ENCODE measurements at regions not wholly inside any gene's neighbourhood (a gene's known extent, or its start where the extent isn't known, plus 50 kb on each side); places are given as distances from the start of the nearest gene placed in this dataset.
A peak's percentile ranks its signal among the peaks of the same experiment; 100 is the strongest.

DNA sequence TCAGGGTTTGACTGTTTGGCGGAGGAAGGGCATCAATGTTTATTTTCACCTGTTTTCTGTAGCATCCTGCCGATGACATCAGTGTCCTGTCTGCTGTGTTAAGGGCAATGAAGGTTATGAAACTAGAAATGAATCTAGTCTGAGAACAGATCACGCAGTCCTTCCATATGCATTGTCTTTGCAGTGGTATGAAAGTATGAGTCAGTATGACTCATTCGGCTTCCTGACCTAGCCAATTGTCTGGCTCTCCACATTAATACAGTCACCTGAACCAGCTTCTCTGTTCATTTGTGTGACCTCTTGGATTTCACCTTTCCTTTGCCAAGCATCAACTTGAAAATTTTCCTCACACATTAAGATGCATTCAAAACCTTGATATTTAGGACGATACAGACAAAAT, 353.8 kb downstream of the RND3 start:
- no peaks in the 10 kb centered on the region for H3K36me3 ChIP-seq (ENCODE audit: low read depth)
- H3K79me2 ChIP-seq (ENCODE audit: low read depth): no peaks in the 10 kb centered on the region
- no peak overlapping the region for H3K4me2 ChIP-seq
- TF ChIP-seq, protein P1, sequence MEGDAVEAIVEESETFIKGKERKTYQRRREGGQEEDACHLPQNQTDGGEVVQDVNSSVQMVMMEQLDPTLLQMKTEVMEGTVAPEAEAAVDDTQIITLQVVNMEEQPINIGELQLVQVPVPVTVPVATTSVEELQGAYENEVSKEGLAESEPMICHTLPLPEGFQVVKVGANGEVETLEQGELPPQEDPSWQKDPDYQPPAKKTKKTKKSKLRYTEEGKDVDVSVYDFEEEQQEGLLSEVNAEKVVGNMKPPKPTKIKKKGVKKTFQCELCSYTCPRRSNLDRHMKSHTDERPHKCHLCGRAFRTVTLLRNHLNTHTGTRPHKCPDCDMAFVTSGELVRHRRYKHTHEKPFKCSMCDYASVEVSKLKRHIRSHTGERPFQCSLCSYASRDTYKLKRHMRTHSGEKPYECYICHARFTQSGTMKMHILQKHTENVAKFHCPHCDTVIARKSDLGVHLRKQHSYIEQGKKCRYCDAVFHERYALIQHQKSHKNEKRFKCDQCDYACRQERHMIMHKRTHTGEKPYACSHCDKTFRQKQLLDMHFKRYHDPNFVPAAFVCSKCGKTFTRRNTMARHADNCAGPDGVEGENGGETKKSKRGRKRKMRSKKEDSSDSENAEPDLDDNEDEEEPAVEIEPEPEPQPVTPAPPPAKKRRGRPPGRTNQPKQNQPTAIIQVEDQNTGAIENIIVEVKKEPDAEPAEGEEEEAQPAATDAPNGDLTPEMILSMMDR (conservative IDR thresholded peaks at IDR 0.05): no peak
- no peak for TF ChIP-seq EZH2 (IDR thresholded peaks at IDR 0.05; ENCODE audit: low read depth)
- H3F3A ChIP-seq (ENCODE audit: insufficient read depth, low read depth): no peaks in the 10 kb centered on the region
- no peak overlapping the region for H3K4me3 ChIP-seq
- no peaks in the 10 kb centered on the region for H3K27me3 ChIP-seq (ENCODE audit: insufficient read depth, low read depth)
- H3K4me1 ChIP-seq (replicated peaks; ENCODE audit: insufficient read depth): peaks cover 5% of the 10 kb centered on the region; the same call in 1 of the 2 replicates
- H3K27ac ChIP-seq: peak overlapping the region; percentile 74
- H3K9me2 ChIP-seq (ENCODE audit: insufficient read depth): no peaks in the 10 kb centered on the region
- DNase-seq: peak; percentile 49 to 81
- POLR2A ChIA-PET (ENCODE audit: unreplicated experiment): interaction anchor here (0.7 kb wide), 1 partner anchor 339 kb away, joined by 3 read pairs; no protein-coding TSS in a partner anchor
- H2AFZ ChIP-seq: no peak overlapping the region
- CTCF ChIA-PET: no interaction called here
- intact Hi-C loops (cut with micrococcal nuclease; ENCODE audit: unreplicated experiment): loop anchor here (1.0 to 2.0 kb wide), 6 partner anchors 10 to 536 kb away; no protein-coding TSS in a partner anchor
- H3K9me3 ChIP-seq (ENCODE audit: insufficient read depth, low read depth): no peaks in the 10 kb centered on the region; the same call in 1 of the 2 replicates
- no peaks in the 10 kb centered on the region for H4K20me1 ChIP-seq (ENCODE audit: insufficient read depth)
- BruUV-seq (replicated peaks): no TSS peak

DNA sequence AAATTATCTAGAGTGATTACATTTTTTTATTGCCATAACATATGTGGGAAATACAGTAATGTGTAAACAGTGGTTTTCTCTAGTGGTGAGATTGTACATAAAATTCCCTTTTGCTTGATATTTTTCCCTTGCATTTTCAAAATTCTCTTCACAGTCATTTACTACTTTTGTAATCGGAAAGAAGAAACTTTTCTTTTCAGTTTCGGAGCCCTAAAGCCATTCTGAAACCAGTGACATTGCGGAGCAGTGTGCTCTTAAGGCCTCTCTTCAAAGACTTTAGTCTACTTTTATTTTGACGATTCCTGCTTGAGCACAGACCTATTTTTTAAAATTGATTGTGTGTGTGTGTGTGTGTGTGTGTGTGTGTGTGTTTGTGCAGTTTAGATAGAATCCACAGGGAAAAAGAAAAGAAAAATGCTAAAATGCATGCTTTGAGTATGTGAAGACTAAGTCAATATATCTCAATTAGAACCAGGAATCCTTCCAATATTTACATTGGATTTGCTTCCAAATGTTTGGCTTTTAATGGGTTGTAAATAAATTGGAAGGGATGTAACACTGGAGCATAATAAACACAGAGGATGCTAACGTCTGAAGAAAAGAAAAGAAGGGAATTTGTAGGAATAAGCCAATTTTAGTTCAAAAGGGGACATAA, 357.4 kb downstream of the RND3 start:
- BruUV-seq (replicated peaks): no TSS peak
- intact Hi-C loops (cut with micrococcal nuclease; ENCODE audit: unreplicated experiment): no loop called here
- Histone ChIP-seq H3K4me2 (no peak overlapping the region), H3K27me3 (ENCODE audit: insufficient read depth, low read depth) (no peaks in the 10 kb centered on the region), H3K9me2 (ENCODE audit: insufficient read depth) (no peaks in the 10 kb centered on the region), H3K36me3 (ENCODE audit: low read depth) (no peaks in the 10 kb centered on the region), H3F3A (ENCODE audit: insufficient read depth, low read depth) (no peaks in the 10 kb centered on the region), H3K4me1 (replicated peaks; ENCODE audit: insufficient read depth) (peaks cover 5% of the 10 kb centered on the region; the same call in 1 of the 2 replicates), H3K27ac (no peak overlapping the region), H3K4me3 (no peak overlapping the region), H3K9me3 (ENCODE audit: insufficient read depth, low read depth) (peaks cover 5% of the 10 kb centered on the region), H2AFZ (no peak overlapping the region), H4K20me1 (ENCODE audit: insufficient read depth) (no peaks in the 10 kb centered on the region), H3K79me2 (ENCODE audit: low read depth) (no peaks in the 10 kb centered on the region)
- no peak for TF ChIP-seq EZH2 (IDR thresholded peaks at IDR 0.05; ENCODE audit: low read depth)
- TF ChIP-seq, protein P1 (conservative IDR thresholded peaks at IDR 0.05): no peak
- POLR2A ChIA-PET (ENCODE audit: unreplicated experiment): no interaction called here
- no peak for DNase-seq
- CTCF ChIA-PET: no interaction called here

DNA sequence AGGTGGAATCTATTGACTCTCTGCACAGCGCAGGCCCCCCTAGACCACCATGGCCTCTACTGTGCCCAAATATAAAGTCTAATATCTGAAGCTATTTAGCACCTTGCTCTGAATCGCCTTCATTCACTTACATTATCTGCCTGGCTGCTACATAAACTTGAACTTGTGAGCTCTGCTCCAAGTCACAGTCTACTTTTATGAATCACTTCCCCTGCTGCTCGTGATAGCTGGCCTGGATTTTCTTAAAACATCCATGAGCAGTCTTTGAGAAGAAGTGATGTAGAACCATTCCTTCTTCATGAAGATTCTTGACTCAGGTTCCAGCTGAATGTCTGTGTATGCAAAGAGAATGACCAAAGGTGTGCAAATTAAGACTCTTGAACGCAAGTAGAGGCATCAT, 359.5 kb downstream of the RND3 start:
- H3K27ac ChIP-seq: no peak overlapping the region

More for the DNA sequence above, 359.5 kb downstream of the RND3 start:
- H3K9me2 ChIP-seq (ENCODE audit: insufficient read depth): no peaks in the 10 kb centered on the region
- H3K9me3 ChIP-seq (ENCODE audit: insufficient read depth, low read depth): peaks cover 5% of the 10 kb centered on the region
- H3K4me1 ChIP-seq (replicated peaks; ENCODE audit: insufficient read depth): no peaks in the 10 kb centered on the region
- no peaks in the 10 kb centered on the region for H3F3A ChIP-seq (ENCODE audit: insufficient read depth, low read depth)
- ChIA-PET POLR2A (ENCODE audit: unreplicated experiment) (no interaction called here), CTCF (no interaction called here)
- no peak for TF ChIP-seq EZH2 (IDR thresholded peaks at IDR 0.05; ENCODE audit: low read depth)
- TF ChIP-seq, protein P1 (conservative IDR thresholded peaks at IDR 0.05): no peak
- H3K4me3 ChIP-seq: no peak overlapping the region
- H2AFZ ChIP-seq: no peak overlapping the region
- H4K20me1 ChIP-seq (ENCODE audit: insufficient read depth): no peaks in the 10 kb centered on the region
- intact Hi-C loops (cut with micrococcal nuclease; ENCODE audit: unreplicated experiment): no loop called here
- no peak for DNase-seq
- no peaks in the 10 kb centered on the region for H3K79me2 ChIP-seq (ENCODE audit: low read depth)
- no peaks in the 10 kb centered on the region for H3K27me3 ChIP-seq (ENCODE audit: insufficient read depth, low read depth)
- no peak overlapping the region for H3K4me2 ChIP-seq
- H3K36me3 ChIP-seq (ENCODE audit: low read depth): no peaks in the 10 kb centered on the region
- no TSS peak for BruUV-seq (replicated peaks)

Measured in PC-9 (cell line).